Suprapubic skin (tissue), 3 donors: ENCODE measurements at regions not wholly inside any gene's neighbourhood (a gene's known extent, or its start where the extent isn't known, plus 50 kb on each side); places are given as distances from the start of the nearest gene placed in this dataset.

Experiments
- EP300 ChIP-seq: sonication (generic); formaldehyde crosslinking; IDR thresholded peaks from one replicate; pipeline ENCODE4 v1.6.1; 2017; ENCODE audit warnings: antibody characterized with exemption
- POLR2A ChIP-seq, 2 donors: fragments of 450-650 bp; IDR thresholded peaks; one replicate each; pipeline ENCODE4 v1.6.1; 2017; ENCODE audit warnings: antibody characterized with exemption in 2 of 2, mild to moderate bottlenecking in 2 of 2, moderate library complexity in 2 of 2
- TF ChIP-seq, protein P1 (sequence below), 2 donors: fragments of 200-600 bp in 1 of 2; fragments of 450-650 bp in 1 of 2; sonication (generic) in 1 of 2; IDR thresholded peaks; one replicate each; pipeline ENCODE4 v1.5.1; 2016 to 2019; ENCODE audit warnings: antibody characterized with exemption in 2 of 2, mild to moderate bottlenecking in 1 of 2, moderate library complexity in 1 of 2

DNA sequence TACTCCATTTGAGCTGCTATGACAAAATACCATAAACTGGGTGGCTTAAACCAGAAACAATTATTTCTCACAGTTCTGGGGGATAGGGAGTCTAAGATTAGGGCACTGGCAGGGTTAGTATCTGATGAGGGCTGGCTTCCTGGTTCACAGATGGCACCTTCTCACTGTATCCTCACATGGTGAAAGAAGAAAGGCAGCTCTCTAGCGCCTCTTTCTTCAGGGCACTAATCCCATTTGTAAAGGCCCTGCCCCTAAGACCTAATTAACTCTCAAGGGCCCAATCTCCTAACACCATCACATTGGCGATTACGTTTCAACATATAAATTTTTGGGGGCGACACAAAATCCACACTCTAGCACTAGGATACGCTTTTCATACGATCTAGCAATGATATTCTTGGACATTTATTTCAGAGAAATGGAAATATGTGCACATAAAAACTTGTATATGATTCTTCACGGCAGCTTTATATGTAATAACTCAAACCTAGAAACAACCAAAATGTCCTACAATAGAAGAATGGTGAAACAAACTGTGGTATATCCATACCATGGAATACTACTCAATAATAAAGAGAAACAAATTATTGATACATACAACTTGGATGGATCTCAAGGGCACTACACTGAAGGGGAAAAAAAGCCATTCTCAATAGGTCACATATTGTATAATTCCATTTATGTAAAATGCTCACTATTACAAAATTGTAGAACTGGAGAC, 111.0 kb downstream of the BCL2L11 start:
- TF ChIP-seq, protein P1, sequence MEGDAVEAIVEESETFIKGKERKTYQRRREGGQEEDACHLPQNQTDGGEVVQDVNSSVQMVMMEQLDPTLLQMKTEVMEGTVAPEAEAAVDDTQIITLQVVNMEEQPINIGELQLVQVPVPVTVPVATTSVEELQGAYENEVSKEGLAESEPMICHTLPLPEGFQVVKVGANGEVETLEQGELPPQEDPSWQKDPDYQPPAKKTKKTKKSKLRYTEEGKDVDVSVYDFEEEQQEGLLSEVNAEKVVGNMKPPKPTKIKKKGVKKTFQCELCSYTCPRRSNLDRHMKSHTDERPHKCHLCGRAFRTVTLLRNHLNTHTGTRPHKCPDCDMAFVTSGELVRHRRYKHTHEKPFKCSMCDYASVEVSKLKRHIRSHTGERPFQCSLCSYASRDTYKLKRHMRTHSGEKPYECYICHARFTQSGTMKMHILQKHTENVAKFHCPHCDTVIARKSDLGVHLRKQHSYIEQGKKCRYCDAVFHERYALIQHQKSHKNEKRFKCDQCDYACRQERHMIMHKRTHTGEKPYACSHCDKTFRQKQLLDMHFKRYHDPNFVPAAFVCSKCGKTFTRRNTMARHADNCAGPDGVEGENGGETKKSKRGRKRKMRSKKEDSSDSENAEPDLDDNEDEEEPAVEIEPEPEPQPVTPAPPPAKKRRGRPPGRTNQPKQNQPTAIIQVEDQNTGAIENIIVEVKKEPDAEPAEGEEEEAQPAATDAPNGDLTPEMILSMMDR (IDR thresholded peaks at IDR 0.05) = no peak
- TF ChIP-seq POLR2A (IDR thresholded peaks at IDR 0.05) (no peak), EP300 (no peak)
